Small intestine (tissue), 7 donors: ENCODE measurements at regions not wholly inside any gene's neighbourhood (a gene's known extent, or its start where the extent isn't known, plus 50 kb on each side); places are given as distances from the start of the nearest gene placed in this dataset.

Source experiments
- DNase-seq, 2 donors: peaks; one replicate each; pipeline versions ENCODE4 v3.0.0 to v3.0.0-alpha.2; 2013
- FAIRE-seq: peaks from 2 replicates; lab custom pipeline; 2012; peaks lifted over from hg19 to GRCh38; lab: Jason Lieb, UNC
- H3K27ac ChIP-seq, 3 donors: one replicate each; pipeline ENCODE4 v1.5.1; 2013; ENCODE audit warnings: low read length in 2 of 3, mild to moderate bottlenecking in 2 of 3, control low read depth in 1 of 3, inconsistent platforms in 1 of 3, low read depth in 1 of 3, moderate library complexity in 1 of 3
- H3K27me3 ChIP-seq, 3 donors: one replicate each; pipeline ENCODE4 v1.6.1; 2013; ENCODE audit warnings: low read length in 3 of 3, inconsistent platforms in 1 of 3; ENCODE audit not compliant: control insufficient read depth in 3 of 3, insufficient read depth in 3 of 3
- H3K36me3 ChIP-seq, 3 donors: one replicate each; pipeline ENCODE4 v1.6.1; 2013; ENCODE audit warnings: low read length in 3 of 3, inconsistent platforms in 1 of 3, low read depth in 1 of 3, mild to moderate bottlenecking in 1 of 3, moderate library complexity in 1 of 3; ENCODE audit not compliant: control insufficient read depth in 3 of 3, insufficient read depth in 2 of 3
- H3K4me1 ChIP-seq, 3 donors: one replicate each; pipeline ENCODE4 v1.6.1; 2013; ENCODE audit warnings: low read length in 2 of 3, inconsistent platforms in 1 of 3, low read depth in 1 of 3, mild to moderate bottlenecking in 1 of 3, moderate library complexity in 1 of 3; ENCODE audit not compliant: control insufficient read depth in 3 of 3, insufficient read depth in 2 of 3
- H3K4me3 ChIP-seq, 3 donors: one replicate each; pipeline ENCODE4 v1.5.1; 2013; ENCODE audit warnings: low read length in 3 of 3, control low read depth in 1 of 3, inconsistent platforms in 1 of 3, low read depth in 1 of 3, mild to moderate bottlenecking in 1 of 3, moderate library complexity in 1 of 3
- H3K9me3 ChIP-seq, 2 donors: one replicate each; pipeline ENCODE4 v1.6.1; 2013; ENCODE audit warnings: low read depth in 1 of 2, low read length in 1 of 2; ENCODE audit not compliant: control insufficient read depth in 2 of 2, insufficient read depth in 1 of 2
- WGBS, 3 donors: extraction: QIAGEN DNeasy Blood & Tissue Kit; methylation state at CpG; one replicate each; pipeline ENCODE4 v1.1.7; 2013; 5-methylcytosine and 5-hydroxymethylcytosine counted together
- donor health status: healthy with polysubstance abuse.
- donor health status: control.
- donor health status: control.
- donor health status: Bipolar disorder and iron deficiency.
- donor health status: healthy.

GRCh38 chr20:51253280-51253679 lies 230.4 kb upstream of the KCNG1 start:
- Histone ChIP-seq H3K27me3 (peaks cover 0 to 17% (median 5%) of the 10 kb centered on the region in 3 donors), H3K4me1 (no peaks in the 10 kb centered on the region), H3K4me3 (no peak overlapping the region), H3K9me3 (no peaks in the 10 kb centered on the region), H3K36me3 (no peaks in the 10 kb centered on the region), H3K27ac (no peak overlapping the region)
- FAIRE-seq = no peak
- WGBS, 3 donors = 0 to 37% (median 13%) methylated on average over 1 of the region's 1 CpG
- DNase-seq = no peak

GRCh38 chr20:51249781-51250180 lies 226.9 kb upstream of the KCNG1 start:
- Histone ChIP-seq H3K4me3 (no peak overlapping the region), H3K27me3 (peaks cover 0 to 20% (median 4%) of the 10 kb centered on the region in 3 donors), H3K27ac (no peak overlapping the region), H3K9me3 (no peaks in the 10 kb centered on the region), H3K4me1 (no peaks in the 10 kb centered on the region), H3K36me3 (no peaks in the 10 kb centered on the region)
- DNase-seq = no peak
- FAIRE-seq = no peak
- 61 to 65% (median 64%) methylated on average over 6 of the region's 6 CpGs for WGBS, 3 donors

GRCh38 chr20:51249215-51249614 lies 226.3 kb upstream of the KCNG1 start:
- no peaks in the 10 kb centered on the region for H3K4me1 ChIP-seq
- FAIRE-seq (no peak), DNase-seq (no peak)
- WGBS, 3 donors = 41 to 51% (median 44%) methylated on average over 4 of the region's 4 CpGs
- H3K4me3 ChIP-seq = no peak overlapping the region
- no peaks in the 10 kb centered on the region for H3K9me3 ChIP-seq
- no peak overlapping the region for H3K27ac ChIP-seq
- H3K36me3 ChIP-seq = no peaks in the 10 kb centered on the region
- H3K27me3 ChIP-seq = peaks cover 0 to 17% (median 2%) of the 10 kb centered on the region in 3 donors

GRCh38 chr20:51244466-51244865 lies 221.6 kb upstream of the KCNG1 start:
- Histone ChIP-seq H3K9me3 (peaks cover 0 to 9% of the 10 kb centered on the region in 2 donors), H3K4me3 (no peak overlapping the region), H3K4me1 (no peaks in the 10 kb centered on the region), H3K36me3 (no peaks in the 10 kb centered on the region), H3K27ac (no peak overlapping the region), H3K27me3 (peaks cover 0 to 13% (median 6%) of the 10 kb centered on the region in 3 donors)
- 85 to 86% (median 86%) methylated on average over 10 of the region's 10 CpGs for WGBS, 3 donors
- FAIRE-seq (no peak), DNase-seq (no peak)

- Histone ChIP-seq H3K27me3 (peaks cover 0 to 5% (median 4%) of the 10 kb centered on the region in 3 donors), H3K36me3 (no peaks in the 10 kb centered on the region), H3K9me3 (peaks cover 0 to 9% of the 10 kb centered on the region in 2 donors), H3K4me1 (no peaks in the 10 kb centered on the region), H3K4me3 (no peak overlapping the region), H3K27ac (no peak overlapping the region)
- no peak for DNase-seq
- FAIRE-seq = no peak
- WGBS, 3 donors = 85 to 87% (median 86%) methylated on average over 8 of the region's 8 CpGs
Measured at GRCh38 chr20:51238675-51239305, 215.9 kb upstream of the KCNG1 start.

- no peak for FAIRE-seq
- no peaks in the 10 kb centered on the region for H3K4me1 ChIP-seq
- peaks cover 0 to 5% (median 4%) of the 10 kb centered on the region in 3 donors for H3K27me3 ChIP-seq
- H3K36me3 ChIP-seq = no peaks in the 10 kb centered on the region
- WGBS, 3 donors = 71% methylated on average over 11 of the region's 11 CpGs
- H3K9me3 ChIP-seq = peaks cover 0 to 4% of the 10 kb centered on the region in 2 donors
- no peak overlapping the region for H3K4me3 ChIP-seq
- no peak overlapping the region for H3K27ac ChIP-seq
- no peak for DNase-seq
Measured at GRCh38 chr20:51237791-51238190, 214.9 kb upstream of the KCNG1 start.

GRCh38 chr20:51237278-51237677 lies 214.4 kb upstream of the KCNG1 start:
- Histone ChIP-seq H3K4me3 (no peak overlapping the region), H3K27ac (no peak overlapping the region), H3K27me3 (peaks cover 0 to 4% (median 2%) of the 10 kb centered on the region in 3 donors), H3K36me3 (no peaks in the 10 kb centered on the region), H3K9me3 (no peaks in the 10 kb centered on the region), H3K4me1 (no peaks in the 10 kb centered on the region)
- DNase-seq (no peak), FAIRE-seq (no peak)
- 48 to 77% (median 63%) methylated on average over 6 of the region's 6 CpGs for WGBS, 3 donors

- FAIRE-seq (no peak), DNase-seq (no peak)
- 89 to 96% (median 93%) methylated on average over 2 of the region's 2 CpGs for WGBS, 3 donors
Measured at GRCh38 chr20:51236421-51236820, 213.5 kb upstream of the KCNG1 start.

GRCh38 chr20:51233345-51233744 lies 210.4 kb upstream of the KCNG1 start:
- no peaks in the 10 kb centered on the region for H3K9me3 ChIP-seq
- peaks cover 0 to 23% (median 7%) of the 10 kb centered on the region in 3 donors for H3K27me3 ChIP-seq
- H3K4me3 ChIP-seq = no peak overlapping the region
- FAIRE-seq = no peak
- H3K27ac ChIP-seq = no peak overlapping the region
- no peaks in the 10 kb centered on the region for H3K4me1 ChIP-seq
- WGBS, 3 donors = 74 to 86% (median 82%) methylated on average over 6 of the region's 6 CpGs
- no peaks in the 10 kb centered on the region for H3K36me3 ChIP-seq
- no peak for DNase-seq

More at GRCh38 chr20:51236421-51236820, 213.5 kb upstream of the KCNG1 start:
- H3K27me3 ChIP-seq = peaks cover 0 to 11% (median 3%) of the 10 kb centered on the region in 3 donors
- H3K9me3 ChIP-seq = no peaks in the 10 kb centered on the region
- H3K4me3 ChIP-seq = no peak overlapping the region
- no peak overlapping the region for H3K27ac ChIP-seq
- no peaks in the 10 kb centered on the region for H3K36me3 ChIP-seq
- H3K4me1 ChIP-seq = no peaks in the 10 kb centered on the region
